Activated CD4-positive, alpha-beta T cell treated with anti-CD3 and anti-CD28 coated beads, Interleukin-2, amount 10 ng/mL, durations not matched to agents 7 days and 5 days (primary cell): ENCODE measurements at regions not wholly inside any gene's neighbourhood (a gene's known extent, or its start where the extent isn't known, plus 50 kb on each side); places are given as distances from the start of the nearest gene placed in this dataset.
"Not testable (repeated sequence)": the region's sequence is repeated elsewhere in the genome, so short reads cannot be mapped to it uniquely, and the experiment has no call there.

ENCODE experiments used
- CTCF ChIA-PET: fragments of 350-600 bp; sonication (Branson Sonifier 250); formaldehyde crosslinking; loops from one replicate; lab custom pipeline; 2021; ENCODE audit warnings: antibody characterized with exemption; lab: Charles Lee
- POLR2A ChIA-PET: fragments of 350-600 bp; sonication (Branson Sonifier 250); formaldehyde crosslinking; loops from one replicate; lab custom pipeline; 2021; ENCODE audit warnings: antibody characterized with exemption; lab: Charles Lee
- DNase-seq: peaks from one replicate; pipeline ENCODE4 v3.0.0-alpha.2; 2020
- H3K27ac Mint-ChIP-seq: one replicate; pipeline ENCODE4 v1.8.0; 2021; ENCODE audit warnings: mild to moderate bottlenecking, moderate library complexity, mixed read lengths
- H3K27me3 Mint-ChIP-seq: one replicate; pipeline ENCODE4 v1.8.0; 2021; ENCODE audit warnings: mixed read lengths
- H3K36me3 Mint-ChIP-seq: one replicate; pipeline ENCODE4 v1.8.0; 2021; ENCODE audit warnings: low read depth, mixed read lengths
- H3K4me1 Mint-ChIP-seq: one replicate; pipeline ENCODE4 v1.8.0; 2021; ENCODE audit warnings: mixed read lengths
- H3K4me3 Mint-ChIP-seq: one replicate; pipeline ENCODE4 v1.8.0; 2021; ENCODE audit warnings: mild to moderate bottlenecking, moderate library complexity, mixed read lengths
- H3K9me3 Mint-ChIP-seq: one replicate; pipeline ENCODE4 v1.8.0; 2021; ENCODE audit warnings: mixed read lengths

DNA sequence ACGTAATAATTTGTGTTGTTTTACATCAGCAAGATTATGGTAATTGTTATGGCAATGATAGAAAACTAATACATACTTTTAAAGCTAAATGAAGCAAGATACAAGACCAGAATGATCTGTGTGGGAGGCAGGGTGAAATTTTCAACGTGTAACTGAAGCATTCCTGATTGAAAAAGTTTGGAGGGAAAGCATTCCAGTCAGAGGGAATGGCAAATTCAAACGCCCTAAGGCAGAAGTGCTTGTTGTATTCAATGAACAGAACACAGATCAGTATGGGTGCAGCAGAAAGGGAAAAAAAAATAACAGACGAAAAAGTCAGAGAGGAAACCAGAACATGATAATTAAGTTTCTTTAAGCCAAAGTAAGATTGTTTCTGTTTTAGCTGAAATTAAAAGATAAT, 928.5 kb upstream of the SLITRK1 start:
- ChIA-PET CTCF (no interaction called here), POLR2A (no interaction called here)
- no peak for DNase-seq
- no peak overlapping the region for H3K27ac Mint-ChIP-seq
- no peak overlapping the region for H3K4me3 Mint-ChIP-seq
- no peaks in the 10 kb centered on the region for H3K36me3 Mint-ChIP-seq
- no peaks in the 10 kb centered on the region for H3K4me1 Mint-ChIP-seq
- no peaks in the 10 kb centered on the region for H3K27me3 Mint-ChIP-seq
- H3K9me3 Mint-ChIP-seq, result no peaks in the 10 kb centered on the region

DNA sequence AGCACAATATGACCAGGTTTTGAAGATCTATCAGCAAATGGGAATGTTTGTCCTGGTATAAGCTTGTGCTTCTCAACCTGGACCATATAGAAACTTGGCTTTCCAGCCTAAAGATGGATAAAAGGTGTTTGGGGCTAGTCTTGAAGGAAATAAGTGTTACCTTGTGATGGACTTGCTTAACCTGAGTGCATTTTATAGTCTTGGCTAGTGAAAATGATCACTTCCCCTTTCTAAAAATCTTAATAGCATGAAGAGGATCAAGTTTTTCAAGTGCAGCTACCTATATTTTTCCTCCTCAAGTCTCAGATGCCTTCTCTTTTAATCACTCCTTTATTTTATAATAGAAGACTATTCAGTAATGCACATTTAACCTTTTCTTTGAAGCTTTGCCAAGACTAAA, 919.8 kb upstream of the SLITRK1 start:
- no peak for DNase-seq
- Mint-ChIP-seq H3K27ac (no peak overlapping the region), H3K9me3 (no peaks in the 10 kb centered on the region), H3K4me1 (no peaks in the 10 kb centered on the region), H3K36me3 (no peaks in the 10 kb centered on the region), H3K4me3 (no peak overlapping the region), H3K27me3 (no peaks in the 10 kb centered on the region)
- CTCF ChIA-PET, result interaction anchor here (0.7 kb wide), 1 partner anchor 21 kb away, joined by 4 read pairs; no protein-coding TSS in a partner anchor
- POLR2A ChIA-PET, result no interaction called here

DNA sequence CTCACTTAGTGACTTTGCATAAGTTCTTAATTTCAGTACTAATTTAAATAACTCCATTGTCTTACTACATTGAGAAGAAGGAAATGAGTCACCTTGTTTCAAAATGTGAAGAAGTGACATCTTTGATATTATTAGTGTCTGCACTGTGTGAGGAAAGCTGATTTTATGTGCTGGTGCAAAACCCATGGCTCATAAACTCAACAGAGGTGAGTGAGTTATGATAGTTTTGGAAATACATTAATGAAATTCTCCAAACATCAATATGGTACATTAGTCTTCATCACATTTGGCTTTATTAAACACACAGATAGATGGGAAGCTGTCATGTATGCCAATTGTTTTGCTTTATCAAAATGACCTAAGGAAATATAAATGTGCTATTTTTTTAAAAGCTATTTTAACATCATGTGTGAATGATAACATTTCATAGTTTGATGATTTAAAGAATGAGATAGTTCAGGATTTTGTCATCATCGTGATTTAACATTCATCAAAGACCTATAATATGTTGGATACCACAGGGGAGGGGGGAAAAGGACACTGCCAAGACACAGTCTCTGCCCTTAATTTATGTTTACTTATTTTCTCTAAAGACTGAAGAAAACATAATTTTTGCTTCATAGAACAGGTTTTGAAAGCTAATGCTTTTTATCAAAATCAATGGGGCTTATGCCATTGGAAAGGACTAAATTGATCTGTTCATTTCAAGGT, 902.3 kb upstream of the SLITRK1 start:
- CTCF ChIA-PET, result no interaction called here
- no peaks in the 10 kb centered on the region for H3K4me1 Mint-ChIP-seq
- POLR2A ChIA-PET, result no interaction called here
- H3K27me3 Mint-ChIP-seq, result no peaks in the 10 kb centered on the region
- no peaks in the 10 kb centered on the region for H3K36me3 Mint-ChIP-seq
- no peak overlapping the region for H3K27ac Mint-ChIP-seq
- H3K9me3 Mint-ChIP-seq, result peaks cover 5% of the 10 kb centered on the region
- H3K4me3 Mint-ChIP-seq, result no peak overlapping the region
- no peak for DNase-seq

DNA sequence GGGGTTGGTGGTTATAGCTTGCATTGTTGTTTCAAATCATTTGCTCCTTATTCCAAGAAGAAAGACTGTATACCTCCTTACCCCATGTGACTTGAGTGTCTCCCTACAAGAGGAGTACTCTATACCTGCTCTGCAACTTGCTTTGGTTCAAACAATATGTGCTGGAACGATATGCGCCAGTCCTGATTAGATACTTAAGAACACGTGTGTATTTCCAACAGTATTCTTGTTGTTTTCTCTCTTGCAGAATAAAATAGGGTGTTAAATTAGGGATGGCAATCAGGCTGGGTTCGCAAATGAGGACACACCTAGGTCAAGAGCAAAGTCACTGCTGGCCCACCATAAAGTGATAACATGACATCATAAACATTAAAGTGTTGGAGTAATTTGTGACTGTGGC, 895.0 kb upstream of the SLITRK1 start:
- H3K4me1 Mint-ChIP-seq, result no peaks in the 10 kb centered on the region
- no peaks in the 10 kb centered on the region for H3K27me3 Mint-ChIP-seq
- H3K27ac Mint-ChIP-seq, result no peak overlapping the region
- DNase-seq, result no peak
- POLR2A ChIA-PET, result no interaction called here
- no peaks in the 10 kb centered on the region for H3K36me3 Mint-ChIP-seq
- H3K4me3 Mint-ChIP-seq, result no peak overlapping the region
- CTCF ChIA-PET, result no interaction called here
- no peaks in the 10 kb centered on the region for H3K9me3 Mint-ChIP-seq

DNA sequence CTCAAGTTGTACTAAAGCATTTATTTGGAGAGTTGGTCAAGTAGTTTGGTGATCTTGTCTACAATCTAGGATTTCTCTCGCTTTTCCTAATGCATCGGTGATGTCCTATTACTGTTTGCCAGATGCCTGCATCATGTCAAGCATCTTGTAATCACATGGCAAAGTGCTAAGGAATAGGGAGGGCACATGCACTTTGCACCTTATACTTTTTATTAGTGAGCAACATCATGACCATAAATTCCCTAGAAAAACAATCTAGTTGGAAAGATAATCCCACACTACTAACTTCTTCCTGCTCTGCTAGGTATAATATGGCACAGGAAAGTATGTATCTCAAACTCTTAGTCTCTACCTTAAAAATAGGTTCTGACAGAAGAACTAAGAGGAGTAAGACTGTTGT, 894.3 kb upstream of the SLITRK1 start:
- Mint-ChIP-seq H3K4me1 (no peaks in the 10 kb centered on the region), H3K36me3 (no peaks in the 10 kb centered on the region)

DNA sequence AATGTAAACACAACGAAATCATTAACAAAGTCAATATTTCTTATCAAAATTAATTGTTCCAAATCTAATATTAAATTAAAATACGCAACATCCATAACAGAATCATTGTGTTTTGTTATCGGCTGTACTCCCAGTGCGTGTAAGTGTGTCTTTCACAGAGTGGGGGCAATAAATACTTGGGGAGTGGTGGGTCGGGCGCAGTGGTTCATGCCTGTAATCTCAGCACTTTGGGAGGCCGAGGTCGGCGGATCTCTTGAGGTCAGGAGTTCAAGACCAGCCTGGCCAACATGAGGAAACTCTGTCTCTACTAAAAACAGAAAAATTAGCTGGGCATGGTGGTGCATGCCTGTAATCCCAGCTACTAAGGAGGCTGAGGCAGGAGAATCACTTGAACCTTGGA, 893.6 kb upstream of the SLITRK1 start:
- H3K27ac Mint-ChIP-seq, H3K36me3 Mint-ChIP-seq, CTCF ChIA-PET, H3K9me3 Mint-ChIP-seq, H3K4me1 Mint-ChIP-seq, POLR2A ChIA-PET, DNase-seq, H3K4me3 Mint-ChIP-seq, H3K27me3 Mint-ChIP-seq: not testable (repeated sequence)

More for the DNA sequence above, 894.3 kb upstream of the SLITRK1 start:
- Mint-ChIP-seq H3K9me3 (no peaks in the 10 kb centered on the region), H3K27ac (no peak overlapping the region), H3K4me3 (no peak overlapping the region), H3K27me3 (no peaks in the 10 kb centered on the region)
- no peak for DNase-seq
- ChIA-PET CTCF (no interaction called here), POLR2A (no interaction called here)

DNA sequence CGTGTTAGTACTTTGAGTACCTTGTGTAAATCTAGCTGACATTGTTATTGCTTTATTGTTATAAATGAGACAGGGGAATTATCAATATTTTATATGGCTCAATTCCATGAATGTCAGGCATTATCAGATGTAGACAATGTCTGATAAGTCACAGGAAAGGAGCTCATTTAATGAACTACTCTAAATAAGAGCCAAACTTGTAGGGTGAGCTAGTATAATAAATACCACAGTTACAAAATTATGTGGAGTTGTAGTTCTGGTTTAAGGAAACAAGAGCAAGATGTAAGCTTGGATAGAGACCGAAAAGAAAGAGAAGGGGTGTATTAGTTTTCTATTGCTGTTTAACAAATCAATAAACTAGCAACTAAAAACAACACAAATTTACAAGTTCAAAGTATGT, 891.8 kb upstream of the SLITRK1 start:
- Mint-ChIP-seq H3K4me3 (no peak overlapping the region), H3K27me3 (no peaks in the 10 kb centered on the region), H3K4me1 (no peaks in the 10 kb centered on the region), H3K36me3 (no peaks in the 10 kb centered on the region), H3K9me3 (no peaks in the 10 kb centered on the region), H3K27ac (no peak overlapping the region)
- CTCF ChIA-PET, result no interaction called here
- POLR2A ChIA-PET, result no interaction called here
- no peak for DNase-seq

DNA sequence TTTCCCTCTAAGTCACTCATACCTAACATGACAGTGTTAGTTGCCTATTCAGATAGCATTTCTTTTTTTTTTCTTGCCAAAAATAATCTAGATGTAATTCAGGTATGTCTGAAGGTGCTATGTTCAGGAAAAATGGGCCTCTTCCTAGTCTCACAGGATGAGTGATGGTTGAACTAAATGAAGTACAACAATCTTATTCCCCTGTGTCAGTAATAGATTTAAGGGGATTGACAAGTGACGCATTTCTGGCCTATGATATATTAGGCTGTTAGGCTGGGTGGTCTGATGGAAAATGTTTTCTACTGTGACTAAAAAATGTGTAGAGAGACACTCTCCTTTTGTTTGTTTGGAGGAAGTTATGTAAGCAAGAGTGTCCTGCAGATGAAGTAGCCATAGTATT, 878.7 kb upstream of the SLITRK1 start:
- no peaks in the 10 kb centered on the region for H3K9me3 Mint-ChIP-seq
- H3K36me3 Mint-ChIP-seq, result no peaks in the 10 kb centered on the region
- DNase-seq, result no peak
- no peak overlapping the region for H3K4me3 Mint-ChIP-seq
- H3K4me1 Mint-ChIP-seq, result no peaks in the 10 kb centered on the region
- no peak overlapping the region for H3K27ac Mint-ChIP-seq
- CTCF ChIA-PET, result no interaction called here
- no peaks in the 10 kb centered on the region for H3K27me3 Mint-ChIP-seq
- POLR2A ChIA-PET, result no interaction called here

DNA sequence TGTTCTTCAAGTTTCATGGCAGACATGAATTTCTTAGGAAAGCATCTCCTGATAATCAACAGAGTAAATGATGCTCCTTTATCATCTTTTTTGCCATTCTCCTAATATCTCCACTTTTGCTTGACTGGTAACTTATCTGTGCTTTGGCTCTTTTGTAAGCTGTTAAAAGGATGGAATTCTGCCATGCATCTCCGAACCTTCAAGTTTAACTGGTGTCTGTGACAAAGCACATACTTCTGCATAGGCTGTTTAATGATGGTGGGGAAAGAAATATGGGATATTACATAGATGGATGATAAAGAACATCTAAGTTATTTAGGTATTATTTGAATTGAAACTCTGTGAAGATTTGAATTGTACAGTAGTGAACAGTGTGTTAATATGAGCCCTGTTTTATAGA, 866.9 kb upstream of the SLITRK1 start:
- H3K4me3 Mint-ChIP-seq, result no peak overlapping the region
- H3K36me3 Mint-ChIP-seq, result no peaks in the 10 kb centered on the region
- DNase-seq, result no peak
- H3K27me3 Mint-ChIP-seq, result no peaks in the 10 kb centered on the region
- H3K27ac Mint-ChIP-seq, result no peak overlapping the region
- POLR2A ChIA-PET, result no interaction called here
- H3K9me3 Mint-ChIP-seq, result no peaks in the 10 kb centered on the region
- CTCF ChIA-PET, result no interaction called here
- no peaks in the 10 kb centered on the region for H3K4me1 Mint-ChIP-seq

DNA sequence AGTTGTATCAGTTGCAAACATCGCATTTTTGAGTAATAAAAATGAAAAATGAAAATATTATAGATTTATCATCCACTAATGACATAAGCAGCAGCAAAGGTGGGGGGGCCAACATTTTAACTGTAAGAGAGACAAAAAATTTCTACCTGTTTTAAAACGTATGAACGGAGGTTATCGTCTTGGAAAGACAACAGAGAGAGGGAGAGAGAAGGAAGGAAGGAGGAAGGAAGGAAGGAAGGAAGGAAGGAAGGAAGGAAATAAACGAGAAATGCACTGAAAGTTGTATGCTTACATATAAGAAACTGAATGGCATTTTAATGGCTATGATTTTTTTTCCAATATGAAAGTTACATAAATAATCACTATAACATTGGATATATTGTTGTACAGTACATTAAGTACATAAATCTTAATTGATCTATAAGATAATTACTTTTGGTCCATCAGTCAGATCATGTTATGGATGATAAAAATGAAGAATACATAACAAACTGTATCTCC, 862.8 kb upstream of the SLITRK1 start:
- Mint-ChIP-seq H3K4me1 (no peaks in the 10 kb centered on the region), H3K36me3 (no peaks in the 10 kb centered on the region), H3K27me3 (no peaks in the 10 kb centered on the region), H3K27ac (no peak overlapping the region), H3K9me3 (no peaks in the 10 kb centered on the region), H3K4me3 (no peak overlapping the region)
- ChIA-PET POLR2A (no interaction called here), CTCF (no interaction called here)
- no peak for DNase-seq

DNA sequence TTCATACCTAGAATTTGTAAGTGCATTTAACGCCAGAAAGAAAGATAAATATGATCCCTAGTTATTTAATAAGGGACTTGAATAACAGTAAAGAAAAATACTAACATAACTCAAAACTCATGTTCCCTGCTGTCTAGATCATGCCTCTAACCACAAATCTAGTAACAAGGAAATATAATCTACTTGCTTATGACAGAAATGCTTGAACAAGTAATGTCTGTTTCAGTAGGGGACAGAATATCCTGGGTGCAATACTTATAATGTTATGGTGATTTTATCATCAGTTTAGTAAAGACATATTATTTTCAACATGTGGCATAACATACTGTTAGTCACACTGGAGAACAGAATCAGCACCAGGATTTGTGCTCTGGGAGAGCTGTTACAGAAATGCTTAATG, 861.9 kb upstream of the SLITRK1 start:
- H3K36me3 Mint-ChIP-seq, result no peaks in the 10 kb centered on the region
- no peaks in the 10 kb centered on the region for H3K27me3 Mint-ChIP-seq
- ChIA-PET POLR2A (no interaction called here), CTCF (no interaction called here)
- H3K9me3 Mint-ChIP-seq, result no peaks in the 10 kb centered on the region
- no peaks in the 10 kb centered on the region for H3K4me1 Mint-ChIP-seq
- no peak overlapping the region for H3K27ac Mint-ChIP-seq
- DNase-seq, result no peak
- no peak overlapping the region for H3K4me3 Mint-ChIP-seq

DNA sequence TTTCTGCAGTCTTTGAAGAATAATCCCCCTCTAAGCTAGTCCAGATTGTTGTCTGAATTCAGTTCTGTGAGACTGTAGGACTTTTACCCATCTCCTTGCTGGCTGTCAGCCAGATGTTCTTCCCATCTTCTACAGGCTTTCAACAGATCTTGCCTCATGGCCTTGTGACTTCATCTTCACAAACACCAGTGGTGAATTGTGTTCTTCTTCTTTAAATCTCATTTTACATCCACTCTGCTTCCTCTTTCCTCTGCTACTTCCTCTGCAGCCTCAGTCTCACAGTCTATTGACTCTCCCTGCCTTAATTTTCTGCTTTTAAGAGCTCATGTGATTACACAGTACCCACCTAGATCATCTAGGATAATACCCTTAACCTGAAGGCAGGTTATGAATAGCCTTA, 859.0 kb upstream of the SLITRK1 start:
- CTCF ChIA-PET, result no interaction called here

DNA sequence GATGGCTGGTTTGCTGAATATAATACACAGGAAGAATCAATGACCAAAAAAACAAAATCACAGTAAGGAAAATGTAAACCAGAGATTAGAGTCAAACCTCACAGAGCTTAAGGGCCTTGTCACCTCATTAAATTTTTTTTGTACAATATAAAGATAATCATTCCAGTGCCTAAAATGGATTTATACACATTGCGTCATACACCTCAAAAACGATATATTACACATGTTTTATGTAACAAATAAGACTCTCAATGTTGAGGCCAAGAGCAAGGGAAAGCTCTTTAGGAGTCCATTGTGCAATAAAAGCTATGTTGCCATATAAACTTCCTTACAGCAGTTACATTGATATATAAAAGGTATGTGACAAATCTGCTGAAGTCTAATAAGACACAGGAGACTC, 856.7 kb upstream of the SLITRK1 start:
- ChIA-PET CTCF (no interaction called here), POLR2A (no interaction called here)
- Mint-ChIP-seq H3K27me3 (no peaks in the 10 kb centered on the region), H3K4me1 (no peaks in the 10 kb centered on the region), H3K4me3 (no peak overlapping the region), H3K36me3 (no peaks in the 10 kb centered on the region), H3K27ac (no peak overlapping the region), H3K9me3 (peaks cover 2% of the 10 kb centered on the region)
- no peak for DNase-seq

More for the DNA sequence above, 859.0 kb upstream of the SLITRK1 start:
- Mint-ChIP-seq H3K36me3 (no peaks in the 10 kb centered on the region), H3K4me3 (no peak overlapping the region), H3K27ac (no peak overlapping the region), H3K27me3 (no peaks in the 10 kb centered on the region), H3K4me1 (no peaks in the 10 kb centered on the region), H3K9me3 (peaks cover 2% of the 10 kb centered on the region)
- DNase-seq, result no peak
- POLR2A ChIA-PET, result no interaction called here

DNA sequence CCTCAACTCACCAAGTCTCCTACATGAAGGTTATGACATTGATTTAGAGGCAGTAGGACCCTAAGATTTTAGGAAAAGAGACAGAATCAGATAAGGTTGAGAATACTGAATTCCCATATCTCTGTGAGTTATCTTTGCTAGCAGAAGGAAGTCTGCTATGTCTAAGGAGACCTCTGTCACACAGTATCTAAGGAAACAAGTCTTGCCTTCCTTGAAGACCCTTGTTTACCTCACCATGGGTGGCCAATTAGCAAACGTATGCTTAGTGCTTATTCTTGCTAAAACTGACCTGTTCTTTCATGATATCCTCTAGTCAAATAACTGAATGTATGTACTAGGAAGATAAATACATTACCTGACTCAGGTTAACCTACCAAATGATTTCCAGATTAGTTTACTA, 855.4 kb upstream of the SLITRK1 start:
- ChIA-PET POLR2A (no interaction called here), CTCF (no interaction called here)
- no peak for DNase-seq
- Mint-ChIP-seq H3K27me3 (no peaks in the 10 kb centered on the region), H3K36me3 (no peaks in the 10 kb centered on the region), H3K4me1 (no peaks in the 10 kb centered on the region), H3K27ac (no peak overlapping the region), H3K9me3 (peaks cover 2% of the 10 kb centered on the region), H3K4me3 (no peak overlapping the region)
